MM.1S (cell line): ENCODE measurements at regions not wholly inside any gene's neighbourhood (a gene's known extent, or its start where the extent isn't known, plus 50 kb on each side); places are given as distances from the start of the nearest gene placed in this dataset.

Experiments
- DNase-seq: peaks from one replicate; pipeline ENCODE4 v3.0.0-alpha.2; 2015
- H2AFZ ChIP-seq: fragments of 300-600 bp; sonication (generic); 2 replicates; pipeline ENCODE4 v1.6.0; 2016; ENCODE audit warnings: antibody characterized with exemption, low read length
- H3F3A ChIP-seq: fragments of 300-600 bp; sonication (generic); 2 replicates; pipeline ENCODE4 v1.6.1; 2016; ENCODE audit warnings: mild to moderate bottlenecking, antibody characterized with exemption, low read length, moderate library complexity, mixed read lengths; ENCODE audit not compliant: insufficient read depth
- H3K27ac ChIP-seq: fragments of 300-600 bp; sonication (generic); 2 replicates; pipeline ENCODE4 v1.5.1; 2016; ENCODE audit warnings: mild to moderate bottlenecking, low read length
- H3K27me3 ChIP-seq: fragments of 300-600 bp; sonication (generic); replicated peaks from 2 replicates; pipeline ENCODE4 v1.6.0; 2016; ENCODE audit warnings: low read length; ENCODE audit not compliant: insufficient read depth
- H3K36me3 ChIP-seq: fragments of 300-600 bp; sonication (generic); replicated peaks from 2 replicates; pipeline ENCODE4 v1.6.1; 2016; ENCODE audit warnings: mild to moderate bottlenecking, low read length, mixed read lengths; ENCODE audit not compliant: insufficient read depth
- H3K4me1 ChIP-seq: fragments of 300-600 bp; sonication (generic); 2 replicates; pipeline ENCODE4 v1.6.1; 2016; ENCODE audit warnings: low read length, mixed read lengths
- H3K4me2 ChIP-seq: fragments of 300-600 bp; sonication (generic); 2 replicates; pipeline ENCODE4 v1.6.0; 2016; ENCODE audit warnings: low read depth, low read length
- H3K4me3 ChIP-seq: fragments of 300-600 bp; sonication (generic); 2 replicates; pipeline ENCODE4 v1.5.1; 2016; ENCODE audit warnings: low read length, mixed read lengths
- H3K79me2 ChIP-seq: fragments of 300-600 bp; sonication (generic); 2 replicates; pipeline ENCODE4 v1.6.1; 2016; ENCODE audit warnings: mixed run types, low read length, mixed read lengths
- H3K9ac ChIP-seq: fragments of 300-600 bp; sonication (generic); 2 replicates; pipeline ENCODE4 v1.6.1; 2016; ENCODE audit warnings: low read length, mixed read lengths
- H3K9me2 ChIP-seq: fragments of 300-600 bp; sonication (generic); replicated peaks from 2 replicates; pipeline ENCODE4 v1.6.1; 2016; ENCODE audit warnings: mild to moderate bottlenecking, low read length, mixed read lengths; ENCODE audit not compliant: insufficient read depth
- H3K9me3 ChIP-seq: fragments of 300-600 bp; sonication (generic); replicated peaks from 2 replicates; pipeline ENCODE4 v1.6.1; 2016; ENCODE audit warnings: mild to moderate bottlenecking, low read length, mixed read lengths; ENCODE audit not compliant: insufficient read depth
- H4K20me1 ChIP-seq: fragments of 300-600 bp; sonication (generic); 2 replicates; pipeline ENCODE4 v1.6.1; 2016; ENCODE audit warnings: mild to moderate bottlenecking, low read length, moderate library complexity, mixed read lengths; ENCODE audit not compliant: insufficient read depth
- EZH2 ChIP-seq: fragments of 300-600 bp; sonication (generic); optimal IDR thresholded peaks from 2 replicates; pipeline ENCODE3; 2017; ENCODE audit warnings: low read depth, mild to moderate bottlenecking, antibody characterized with exemption, low read length, mixed read lengths
- EZH2phosphoT487 ChIP-seq: fragments of 300-600 bp; sonication (generic); IDR thresholded peaks from 2 replicates; pipeline ENCODE4 v1.6.1; 2018; ENCODE audit warnings: antibody characterized with exemption, low read length
- TF ChIP-seq, protein P1 (sequence below): fragments of 300-600 bp; sonication (generic); IDR thresholded peaks from 2 replicates; pipeline ENCODE4 v1.5.1; 2016; ENCODE audit warnings: antibody characterized with exemption, low read length, mixed read lengths

- H3K4me2 ChIP-seq: no peak overlapping the region
These were observed 89.8 kb upstream of the CHST9 start for GRCh38 chr18:27274901-27275300.

DNA sequence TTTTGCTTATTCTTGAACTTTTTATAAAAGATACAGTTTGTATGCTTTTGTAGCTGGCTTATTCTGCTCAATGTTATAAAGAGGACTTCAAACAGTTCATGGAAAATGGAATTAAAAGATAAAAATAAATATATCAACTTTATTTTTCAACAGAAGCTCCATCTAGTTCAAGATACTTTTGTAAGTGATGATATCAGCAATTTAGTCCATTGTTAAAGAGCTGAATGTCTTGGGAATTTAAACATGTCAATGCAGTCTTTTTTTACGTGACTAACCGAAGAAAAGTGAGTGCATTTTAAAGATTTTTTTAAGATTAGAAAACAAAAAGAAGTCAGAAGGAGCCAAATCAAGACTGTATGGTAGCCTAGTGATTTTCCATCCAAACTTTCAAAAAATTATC, 85.4 kb upstream of the CHST9 start:
- Histone ChIP-seq H3K27ac (no peak overlapping the region), H3K4me1 (no peaks in the 10 kb centered on the region), H3K4me2 (no peak overlapping the region), H3K9me2 (no peaks in the 10 kb centered on the region), H3K79me2 (no peaks in the 10 kb centered on the region), H4K20me1 (no peaks in the 10 kb centered on the region), H3K4me3 (no peak overlapping the region), H3K27me3 (no peaks in the 10 kb centered on the region), H2AFZ (no peak overlapping the region), H3K9me3 (no peaks in the 10 kb centered on the region; the same call in 1 of the 2 replicates), H3K9ac (no peak overlapping the region), H3F3A (no peaks in the 10 kb centered on the region), H3K36me3 (no peaks in the 10 kb centered on the region)
- DNase-seq: no peak
- TF ChIP-seq, protein P1, sequence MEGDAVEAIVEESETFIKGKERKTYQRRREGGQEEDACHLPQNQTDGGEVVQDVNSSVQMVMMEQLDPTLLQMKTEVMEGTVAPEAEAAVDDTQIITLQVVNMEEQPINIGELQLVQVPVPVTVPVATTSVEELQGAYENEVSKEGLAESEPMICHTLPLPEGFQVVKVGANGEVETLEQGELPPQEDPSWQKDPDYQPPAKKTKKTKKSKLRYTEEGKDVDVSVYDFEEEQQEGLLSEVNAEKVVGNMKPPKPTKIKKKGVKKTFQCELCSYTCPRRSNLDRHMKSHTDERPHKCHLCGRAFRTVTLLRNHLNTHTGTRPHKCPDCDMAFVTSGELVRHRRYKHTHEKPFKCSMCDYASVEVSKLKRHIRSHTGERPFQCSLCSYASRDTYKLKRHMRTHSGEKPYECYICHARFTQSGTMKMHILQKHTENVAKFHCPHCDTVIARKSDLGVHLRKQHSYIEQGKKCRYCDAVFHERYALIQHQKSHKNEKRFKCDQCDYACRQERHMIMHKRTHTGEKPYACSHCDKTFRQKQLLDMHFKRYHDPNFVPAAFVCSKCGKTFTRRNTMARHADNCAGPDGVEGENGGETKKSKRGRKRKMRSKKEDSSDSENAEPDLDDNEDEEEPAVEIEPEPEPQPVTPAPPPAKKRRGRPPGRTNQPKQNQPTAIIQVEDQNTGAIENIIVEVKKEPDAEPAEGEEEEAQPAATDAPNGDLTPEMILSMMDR: no peak
- no peak for TF ChIP-seq EZH2phosphoT487
- TF ChIP-seq EZH2: no peak

More at GRCh38 chr18:27274901-27275300, 89.8 kb upstream of the CHST9 start:
- Histone ChIP-seq H2AFZ (no peak overlapping the region), H3K79me2 (no peaks in the 10 kb centered on the region), H3K9me3 (no peaks in the 10 kb centered on the region), H3K9me2 (no peaks in the 10 kb centered on the region), H3K27me3 (no peaks in the 10 kb centered on the region), H3K27ac (no peak overlapping the region), H4K20me1 (no peaks in the 10 kb centered on the region), H3K36me3 (no peaks in the 10 kb centered on the region), H3K9ac (no peak overlapping the region), H3K4me3 (no peak overlapping the region), H3F3A (no peaks in the 10 kb centered on the region), H3K4me1 (no peaks in the 10 kb centered on the region)
- DNase-seq: no peak
- no peak for TF ChIP-seq EZH2
- no peak for TF ChIP-seq EZH2phosphoT487
- TF ChIP-seq, protein P1: no peak

GRCh38 chr18:27263369-27263768, 78.3 kb upstream of the CHST9 start:
- no peaks in the 10 kb centered on the region for H3K79me2 ChIP-seq
- no peak overlapping the region for H3K27ac ChIP-seq
- DNase-seq: no peak
- no peaks in the 10 kb centered on the region for H3F3A ChIP-seq
- H3K9ac ChIP-seq: no peak overlapping the region
- H3K4me2 ChIP-seq: no peak overlapping the region
- no peak for TF ChIP-seq EZH2
- TF ChIP-seq EZH2phosphoT487: no peak
- TF ChIP-seq, protein P1: no peak
- no peaks in the 10 kb centered on the region for H3K9me2 ChIP-seq
- no peaks in the 10 kb centered on the region for H3K4me1 ChIP-seq
- H3K27me3 ChIP-seq: no peaks in the 10 kb centered on the region
- H3K4me3 ChIP-seq: no peak overlapping the region
- H3K36me3 ChIP-seq: no peaks in the 10 kb centered on the region
- H3K9me3 ChIP-seq: no peaks in the 10 kb centered on the region; the same call in 1 of the 2 replicates
- H2AFZ ChIP-seq: no peak overlapping the region
- no peaks in the 10 kb centered on the region for H4K20me1 ChIP-seq
